Left colon (tissue), 2 donors: ENCODE measurements at regions not wholly inside any gene's neighbourhood (a gene's known extent, or its start where the extent isn't known, plus 50 kb on each side); places are given as distances from the start of the nearest gene placed in this dataset.

Experiments used
- ATAC-seq: fragments of 200-7000 bp; cut with Tn5 transposase; one replicate; pipeline ENCODE4 v1.9.1; 2020; ENCODE audit warnings: mild to moderate bottlenecking, moderate library complexity
- DNase-seq, 2 donors: peaks; one replicate each; pipeline ENCODE4 v3.0.0-alpha.2; 2020
- intact Hi-C, 2 donors: fragments of 100-400 bp; cut with DNase I in 1 of 2; cut with micrococcal nuclease in 1 of 2; formaldehyde crosslinking; loops; one replicate each; pipeline versions ENCODE4 v1.11.2 to v1.14.0; 2022; cut with DNase I, micrococcal nuclease
- donor health status: DM: no; HTN: no; CAD: no.
- donor health status: DM: yes; HTN: yes; CAD: no.

GRCh38 chr15:93454788-93455187 lies 365.8 kb upstream of the RGMA start:
- ATAC-seq, result no peak
- intact Hi-C loops, result no loop called here
- DNase-seq, result no peak

DNA sequence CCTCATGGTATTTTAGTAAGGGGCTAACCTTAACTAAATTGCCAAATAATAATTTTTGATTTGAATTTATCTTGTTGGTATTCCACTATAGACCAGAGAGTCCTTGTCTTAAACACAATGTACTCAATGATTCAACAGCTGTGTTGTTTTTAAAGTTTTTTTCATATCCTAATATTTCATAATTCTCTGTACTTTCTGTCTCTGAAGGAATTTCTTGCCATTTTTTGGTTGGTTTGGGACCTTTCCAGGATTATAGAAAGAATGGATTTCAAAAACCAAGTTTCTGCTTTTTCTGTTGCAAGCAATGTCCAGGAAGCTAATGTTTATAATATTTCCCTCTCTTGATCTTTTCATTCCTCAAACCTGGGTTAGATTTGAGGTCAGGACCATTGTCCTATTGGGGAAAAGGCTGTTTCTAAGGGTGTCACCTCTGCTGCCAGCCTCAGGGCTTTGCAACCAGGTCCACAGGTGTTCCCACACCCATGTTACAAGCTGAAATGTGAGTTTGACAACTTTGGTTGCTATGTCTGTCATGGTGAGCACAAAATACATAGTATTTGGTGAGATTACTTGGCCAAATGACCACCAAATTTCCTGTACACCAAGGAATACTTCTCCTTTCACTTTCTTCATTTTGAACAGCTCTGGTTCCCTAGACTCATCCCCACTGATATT lies 363.7 kb upstream of the RGMA start:
- intact Hi-C loops, result no loop called here
- DNase-seq (no peak), ATAC-seq (no peak)

- intact Hi-C loops, result no loop called here
- ATAC-seq (no peak), DNase-seq (no peak)
Measured at GRCh38 chr15:93451822-93452221, 362.8 kb upstream of the RGMA start.

DNA sequence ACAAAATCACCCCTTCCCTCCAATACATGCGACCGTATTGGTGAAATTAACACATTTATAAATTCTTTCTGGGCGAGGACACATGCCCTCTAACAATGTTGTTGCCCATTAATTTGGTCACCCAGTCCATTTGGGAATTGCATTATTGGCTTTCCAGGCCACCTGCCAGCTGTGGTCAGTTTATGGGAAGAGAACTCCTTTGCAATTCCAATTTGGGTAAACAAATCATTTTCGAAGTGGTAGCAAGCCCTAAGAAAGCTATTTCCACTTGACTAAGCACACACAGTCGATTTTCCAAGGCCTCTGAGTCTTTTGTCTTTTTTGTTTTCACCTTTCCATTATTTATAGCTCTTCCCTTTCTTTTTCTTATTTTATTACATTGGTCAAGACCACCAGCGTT lies 362.3 kb upstream of the RGMA start:
- ATAC-seq (no peak), DNase-seq (no peak)
- intact Hi-C loops, result no loop called here

- intact Hi-C loops, result no loop called here
- no peak for ATAC-seq
Measured at GRCh38 chr15:93449798-93450197, 360.8 kb upstream of the RGMA start.

GRCh38 chr15:93438310-93438709 lies 349.3 kb upstream of the RGMA start:
- intact Hi-C loops, result no loop called here
- DNase-seq, result no peak
- ATAC-seq, result no peak

More at GRCh38 chr15:93449798-93450197, 360.8 kb upstream of the RGMA start:
- no peak for DNase-seq

DNA sequence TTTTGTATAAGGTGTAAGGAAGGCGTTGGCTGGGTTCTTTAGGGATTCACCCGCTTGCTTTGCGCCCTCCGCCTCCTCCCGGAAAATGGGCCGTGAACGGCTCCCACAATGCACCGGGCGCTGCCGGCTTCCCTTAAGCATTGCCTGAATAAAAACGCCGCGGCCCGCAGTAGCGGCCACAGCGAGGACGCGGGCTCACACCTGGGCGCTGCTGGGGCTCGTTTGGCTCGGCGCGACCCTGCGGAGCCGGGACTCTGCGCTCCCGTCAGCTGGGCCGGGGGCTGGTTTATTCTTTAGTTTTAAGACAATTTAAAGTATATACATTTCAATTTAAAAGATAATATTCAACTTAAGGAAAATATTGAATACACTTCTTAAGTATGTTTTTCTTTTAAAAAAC lies 343.5 kb upstream of the RGMA start:
- no peak for ATAC-seq
- intact Hi-C loops, result no loop called here
- DNase-seq, result no peak

DNA sequence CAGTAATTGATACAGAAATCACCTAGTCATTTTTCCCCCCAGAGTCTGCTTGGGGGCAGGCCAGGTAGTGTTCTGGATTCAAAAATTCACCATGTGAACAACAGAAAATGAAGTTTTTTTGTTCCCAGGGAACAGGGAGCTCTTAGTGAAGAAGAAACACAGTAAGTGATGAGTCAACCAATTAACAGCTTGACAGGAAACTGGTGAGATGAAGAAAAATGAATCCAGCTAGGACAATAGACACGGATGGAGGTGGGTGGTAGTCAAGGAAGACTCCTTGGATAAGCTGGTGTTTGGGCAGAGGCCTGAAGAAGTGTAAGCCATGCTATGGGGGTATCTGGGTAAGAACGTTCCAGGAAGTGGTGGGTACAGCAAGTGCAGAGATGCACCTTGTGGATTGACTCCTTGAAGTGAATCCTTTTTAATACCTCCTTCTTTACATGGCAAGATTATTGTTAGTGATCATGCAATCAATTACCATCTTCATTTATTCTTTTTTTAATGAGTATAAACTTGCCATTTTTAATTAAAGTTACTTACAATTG lies 339.9 kb upstream of the RGMA start:
- intact Hi-C loops, result no loop called here
- ATAC-seq (no peak), DNase-seq (no peak)

- ATAC-seq (no peak), DNase-seq (no peak)
- intact Hi-C loops, result no loop called here
Measured at GRCh38 chr15:93428150-93428549, 339.1 kb upstream of the RGMA start.

- ATAC-seq (no peak), DNase-seq (no peak)
- intact Hi-C loops, result no loop called here
Measured at GRCh38 chr15:93424131-93424530, 335.1 kb upstream of the RGMA start.

GRCh38 chr15:93422476-93422875 lies 333.5 kb upstream of the RGMA start:
- ATAC-seq, result no peak
- intact Hi-C loops, result no loop called here
- no peak for DNase-seq

DNA sequence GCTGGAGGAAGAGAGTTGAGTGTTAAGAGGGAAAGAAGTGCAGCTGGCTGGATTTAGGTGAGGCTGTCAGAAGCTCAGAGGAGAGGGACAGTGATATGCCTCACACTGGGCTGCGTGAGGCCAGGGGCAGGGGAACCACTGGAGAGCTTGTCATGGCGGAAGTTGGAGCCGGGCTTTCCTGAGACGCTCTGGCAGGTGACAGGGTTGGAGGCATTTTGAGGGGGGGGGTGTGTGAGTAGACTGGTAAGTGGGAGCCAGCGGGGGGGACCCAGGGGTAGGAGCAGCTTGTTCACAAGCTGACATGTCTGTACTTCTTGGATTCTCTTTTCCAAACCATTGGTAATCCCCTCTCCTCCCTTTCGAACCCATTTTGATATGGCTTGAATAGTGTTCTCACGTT lies 331.5 kb upstream of the RGMA start:
- intact Hi-C loops, result no loop called here
- DNase-seq, result no peak
- no peak for ATAC-seq

DNA sequence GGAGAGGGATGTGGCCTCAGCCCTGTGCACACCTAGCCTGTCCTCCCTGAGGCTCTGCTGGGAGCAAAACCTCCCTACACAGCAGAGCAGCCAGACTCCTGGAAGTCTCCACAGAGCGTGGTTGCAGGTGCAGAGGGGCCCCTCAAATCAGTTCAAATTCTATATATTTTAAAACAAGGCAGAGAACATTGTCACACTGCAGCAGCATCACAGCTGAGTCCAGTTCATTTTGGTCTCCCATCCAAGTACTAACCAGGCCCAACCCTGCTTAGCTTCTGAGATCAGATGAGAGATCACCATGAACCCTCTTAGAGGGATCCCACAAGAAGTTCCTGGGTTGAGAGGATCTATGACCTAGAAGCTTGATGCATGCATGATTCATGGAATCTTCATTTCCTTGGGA lies 331.0 kb upstream of the RGMA start:
- no peak for DNase-seq
- intact Hi-C loops, result no loop called here
- ATAC-seq, result no peak

- no peak for DNase-seq
- no peak for ATAC-seq
- intact Hi-C loops, result no loop called here
Measured at GRCh38 chr15:93418566-93418965, 329.6 kb upstream of the RGMA start.

- ATAC-seq, result no peak
- intact Hi-C loops, result no loop called here
- no peak for DNase-seq
Measured at GRCh38 chr15:93417631-93418030, 328.6 kb upstream of the RGMA start.

- DNase-seq, result no peak
- no peak for ATAC-seq
- intact Hi-C loops, result no loop called here
Measured at GRCh38 chr15:93417156-93417555, 328.1 kb upstream of the RGMA start.

DNA sequence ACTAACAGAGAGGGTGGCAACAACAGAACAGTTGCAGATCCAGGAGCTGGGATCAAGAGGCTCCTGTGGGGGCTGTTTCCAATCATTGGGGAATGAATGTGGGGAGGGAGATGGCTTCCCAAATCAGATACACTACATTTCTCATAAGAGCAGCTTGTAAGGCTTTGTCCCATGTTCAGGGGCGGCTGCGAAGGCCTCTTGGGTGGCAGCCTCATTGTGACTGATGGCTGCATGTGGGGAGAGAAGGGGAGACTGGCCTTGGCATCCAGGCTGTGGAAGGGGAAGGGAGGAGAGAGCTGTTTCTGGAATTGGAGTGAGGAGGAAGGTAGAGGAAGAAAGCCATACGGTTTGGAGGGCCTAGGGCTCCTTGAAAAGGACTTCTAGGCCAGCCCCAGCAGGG lies 326.6 kb upstream of the RGMA start:
- intact Hi-C loops, result no loop called here
- ATAC-seq (no peak), DNase-seq (no peak)

DNA sequence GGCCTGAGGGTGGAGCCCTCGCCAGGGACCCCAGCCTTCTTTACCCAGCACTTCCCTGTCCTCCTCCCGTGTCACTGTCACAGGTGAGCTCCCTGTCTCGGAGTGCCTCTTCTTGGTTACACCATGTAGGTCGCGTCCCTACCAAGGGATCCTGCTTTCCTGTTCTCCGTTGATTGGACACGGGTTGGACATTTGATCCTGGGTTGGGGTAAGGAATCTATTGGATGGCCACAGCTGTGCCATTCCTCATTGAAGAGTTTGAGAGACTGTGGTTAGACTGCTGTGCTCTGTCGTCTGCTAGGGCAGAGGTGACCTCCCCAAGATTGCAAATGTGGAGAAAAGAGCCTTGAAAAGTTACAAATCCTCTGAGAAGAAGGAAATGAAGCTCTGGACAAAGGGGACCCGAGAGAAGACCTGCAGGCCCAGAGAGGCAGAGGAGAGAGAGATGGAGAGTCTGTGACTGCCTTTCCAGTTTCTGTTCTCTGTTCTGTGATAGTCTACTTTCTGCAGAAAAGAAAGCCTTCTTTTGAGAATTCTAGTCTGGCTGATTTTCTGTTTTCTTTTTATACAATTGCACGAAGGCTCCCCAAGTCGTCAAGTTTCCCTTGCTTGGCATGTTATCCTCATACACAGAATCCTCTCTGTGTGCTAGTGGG lies 325.7 kb upstream of the RGMA start:
- no peak for DNase-seq
- intact Hi-C loops, result no loop called here
- ATAC-seq, result no peak

- intact Hi-C loops, result no loop called here
- no peak for ATAC-seq
- DNase-seq, result no peak
Measured at GRCh38 chr15:93413745-93414144, 324.7 kb upstream of the RGMA start.

GRCh38 chr15:93399121-93399520 lies 310.1 kb upstream of the RGMA start:
- no peak for DNase-seq

DNA sequence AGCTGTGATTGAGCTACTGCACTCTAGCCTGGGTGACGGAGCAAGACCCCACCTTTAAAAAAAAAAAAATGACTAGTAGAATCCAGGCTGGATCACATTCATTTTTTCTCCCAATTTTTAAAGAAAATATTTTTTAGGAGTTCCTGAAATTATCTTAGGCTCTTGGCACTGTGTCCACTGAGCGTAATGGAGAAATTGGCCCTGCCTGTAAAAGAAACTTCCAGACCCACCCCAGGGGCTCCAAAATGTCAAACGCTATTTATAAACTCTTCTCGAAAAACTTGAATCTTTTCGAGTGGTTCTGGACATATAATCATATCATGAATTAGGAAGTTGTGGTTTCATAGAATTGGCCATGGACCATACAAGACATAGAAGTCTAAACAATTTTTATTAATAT lies 300.2 kb upstream of the RGMA start:
- intact Hi-C loops, result no loop called here
- DNase-seq (no peak), ATAC-seq (no peak)

More at GRCh38 chr15:93399121-93399520, 310.1 kb upstream of the RGMA start:
- intact Hi-C loops, result no loop called here
- no peak for ATAC-seq
